ENCODE measurements at regions not wholly inside any gene's neighbourhood (a gene's known extent, or its start where the extent isn't known, plus 50 kb on each side); places are given as distances from the start of the nearest gene placed in this dataset.

DNA sequence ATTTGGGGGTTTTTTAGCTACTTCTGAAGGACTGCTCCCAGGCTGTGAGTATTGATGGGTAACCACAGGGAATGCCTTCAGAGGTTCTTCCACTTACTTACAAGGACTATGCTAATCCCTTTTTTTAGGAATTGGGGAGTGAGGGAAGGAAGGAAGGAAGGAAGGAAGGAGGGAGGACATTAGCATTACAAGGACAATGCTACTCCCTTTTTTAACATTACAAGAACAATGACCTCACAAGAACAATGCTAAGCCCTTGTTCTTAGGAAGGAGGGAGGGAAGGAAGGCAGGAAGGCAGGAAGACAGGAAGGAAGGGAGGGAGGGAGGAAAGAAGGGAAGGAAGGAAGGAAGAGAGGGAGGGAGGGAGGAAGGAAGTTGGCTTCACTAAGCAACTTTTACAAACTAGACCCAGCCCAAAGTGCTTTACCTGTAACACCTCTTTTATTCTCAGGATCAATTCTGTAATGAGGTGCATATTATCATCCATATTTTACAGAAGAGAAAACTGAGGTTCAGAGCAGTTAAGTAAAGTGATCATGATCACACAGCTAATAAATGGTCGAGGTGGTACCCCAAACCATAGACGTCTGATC lies 446.8 kb upstream of the JARID2 start:
- TF ChIP-seq, protein P1, sequence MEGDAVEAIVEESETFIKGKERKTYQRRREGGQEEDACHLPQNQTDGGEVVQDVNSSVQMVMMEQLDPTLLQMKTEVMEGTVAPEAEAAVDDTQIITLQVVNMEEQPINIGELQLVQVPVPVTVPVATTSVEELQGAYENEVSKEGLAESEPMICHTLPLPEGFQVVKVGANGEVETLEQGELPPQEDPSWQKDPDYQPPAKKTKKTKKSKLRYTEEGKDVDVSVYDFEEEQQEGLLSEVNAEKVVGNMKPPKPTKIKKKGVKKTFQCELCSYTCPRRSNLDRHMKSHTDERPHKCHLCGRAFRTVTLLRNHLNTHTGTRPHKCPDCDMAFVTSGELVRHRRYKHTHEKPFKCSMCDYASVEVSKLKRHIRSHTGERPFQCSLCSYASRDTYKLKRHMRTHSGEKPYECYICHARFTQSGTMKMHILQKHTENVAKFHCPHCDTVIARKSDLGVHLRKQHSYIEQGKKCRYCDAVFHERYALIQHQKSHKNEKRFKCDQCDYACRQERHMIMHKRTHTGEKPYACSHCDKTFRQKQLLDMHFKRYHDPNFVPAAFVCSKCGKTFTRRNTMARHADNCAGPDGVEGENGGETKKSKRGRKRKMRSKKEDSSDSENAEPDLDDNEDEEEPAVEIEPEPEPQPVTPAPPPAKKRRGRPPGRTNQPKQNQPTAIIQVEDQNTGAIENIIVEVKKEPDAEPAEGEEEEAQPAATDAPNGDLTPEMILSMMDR (conservative IDR thresholded peaks at IDR 0.05; ENCODE audit: low read length), result no peak
- no peak for TF ChIP-seq EZH2phosphoT487 (IDR thresholded peaks at IDR 0.05; ENCODE audit: borderline replicate concordance, low read depth, low read length)
